BE2C (cell line): ENCODE measurements at regions not wholly inside any gene's neighbourhood (a gene's known extent, or its start where the extent isn't known, plus 50 kb on each side); places are given as distances from the start of the nearest gene placed in this dataset.
A peak's percentile ranks its signal among the peaks of the same experiment; 100 is the strongest.

Source experiments
- DNase-seq: peaks from one replicate; pipeline ENCODE4 v3.0.0-alpha.2; 2020
- H3K27me3 ChIP-seq: fragments of 250-450 bp; sonication (Bioruptor Pico); 2 replicates; pipeline ENCODE4 v1.5.1; 2020; ENCODE audit warnings: mild to moderate bottlenecking
- H3K36me3 ChIP-seq: fragments of 250-450 bp; sonication (Bioruptor Pico); 2 replicates; pipeline ENCODE4 v1.5.1; 2020; ENCODE audit warnings: mild to moderate bottlenecking
- H3K4me1 ChIP-seq: fragments of 250-450 bp; sonication (Bioruptor Pico); 2 replicates; pipeline ENCODE4 v1.5.1; 2020
- H3K4me3 ChIP-seq: 2 replicates; pipeline ENCODE4 v1.5.1; 2011; ENCODE audit warnings: low read depth, low read length
- H3K9me3 ChIP-seq: fragments of 250-450 bp; sonication (Bioruptor Pico); 2 replicates; pipeline ENCODE4 v1.5.1; 2020
- CTCF ChIP-seq: IDR thresholded peaks from 2 replicates; pipeline ENCODE4 v1.5.1; 2012; ENCODE audit warnings: mild to moderate bottlenecking, low read depth, low read length

GRCh38 chr3:124619887-124620599 is 110.2 kb upstream of the UMPS start:
- Histone ChIP-seq H3K4me3 (no peak overlapping the region), H3K27me3 (no peaks in the 10 kb centered on the region), H3K36me3 (no peaks in the 10 kb centered on the region), H3K4me1 (peaks cover 22% of the 10 kb centered on the region), H3K9me3 (no peaks in the 10 kb centered on the region)
- no peak for DNase-seq
- TF ChIP-seq CTCF = no peak

GRCh38 chr3:124620600-124621063 is 109.6 kb upstream of the UMPS start:
- peak; percentile 11; the same call in 1 of the 2 replicates for TF ChIP-seq CTCF

GRCh38 chr3:124621498-124621897 is 108.8 kb upstream of the UMPS start:
- H3K9me3 ChIP-seq = no peaks in the 10 kb centered on the region
- DNase-seq = peak; percentile 87
- H3K36me3 ChIP-seq = no peaks in the 10 kb centered on the region
- no peaks in the 10 kb centered on the region for H3K27me3 ChIP-seq
- TF ChIP-seq CTCF = no peak
- peaks cover 23% of the 10 kb centered on the region for H3K4me1 ChIP-seq
- H3K4me3 ChIP-seq = no peak overlapping the region

More at GRCh38 chr3:124620600-124621063, 109.6 kb upstream of the UMPS start:
- H3K4me1 ChIP-seq = peaks cover 22% of the 10 kb centered on the region
- no peak overlapping the region for H3K4me3 ChIP-seq
- H3K9me3 ChIP-seq = no peaks in the 10 kb centered on the region
- H3K27me3 ChIP-seq = no peaks in the 10 kb centered on the region
- peak; percentile 30 for DNase-seq
- H3K36me3 ChIP-seq = no peaks in the 10 kb centered on the region

- Histone ChIP-seq H3K4me1 (peaks cover 33% of the 10 kb centered on the region), H3K4me3 (no peak overlapping the region), H3K27me3 (no peaks in the 10 kb centered on the region), H3K36me3 (no peaks in the 10 kb centered on the region), H3K9me3 (no peaks in the 10 kb centered on the region)
- no peak for DNase-seq
- TF ChIP-seq CTCF = no peak
These were observed 105.2 kb upstream of the UMPS start for GRCh38 chr3:124625074-124625473.

GRCh38 chr3:124627501-124627908 is 102.7 kb upstream of the UMPS start:
- H3K4me3 ChIP-seq = no peak overlapping the region
- H3K36me3 ChIP-seq = no peaks in the 10 kb centered on the region
- DNase-seq = peak; percentile 25
- TF ChIP-seq CTCF = no peak
- H3K27me3 ChIP-seq = no peaks in the 10 kb centered on the region
- no peaks in the 10 kb centered on the region for H3K9me3 ChIP-seq
- peaks cover 13% of the 10 kb centered on the region for H3K4me1 ChIP-seq

GRCh38 chr3:124628863-124629262 is 101.4 kb upstream of the UMPS start:
- TF ChIP-seq CTCF = no peak
- Histone ChIP-seq H3K27me3 (no peaks in the 10 kb centered on the region), H3K36me3 (peaks cover 10% of the 10 kb centered on the region), H3K4me3 (no peak overlapping the region), H3K9me3 (no peaks in the 10 kb centered on the region), H3K4me1 (peaks cover 14% of the 10 kb centered on the region)
- no peak for DNase-seq
